Hematopoietic multipotent progenitor cell treated with erythropoietin and hydrocortisone succinate and interleukin-3 and kit ligand, for 6 days (in vitro differentiated cells): ENCODE measurements at regions not wholly inside any gene's neighbourhood (a gene's known extent, or its start where the extent isn't known, plus 50 kb on each side); places are given as distances from the start of the nearest gene placed in this dataset.

Experiments
- DNase-seq: peaks from one replicate; pipeline ENCODE4 v3.0.0-alpha.2; 2015

GRCh38 chr15:66950114-66950513, 115.3 kb upstream of the SMAD3 start:
- DNase-seq: no peak

- DNase-seq: no peak
Observed at GRCh38 chr15:66951531-66952320, 113.7 kb upstream of the SMAD3 start.

- no peak for DNase-seq
Observed at GRCh38 chr15:66952756-66953522, 112.5 kb upstream of the SMAD3 start.

- DNase-seq: no peak
Observed at GRCh38 chr15:66953523-66954229, 111.7 kb upstream of the SMAD3 start.

- DNase-seq: no peak
Observed at GRCh38 chr15:66954601-66955000, 110.8 kb upstream of the SMAD3 start.

GRCh38 chr15:66955001-66955516, 110.3 kb upstream of the SMAD3 start:
- DNase-seq: no peak

- no peak for DNase-seq
Observed at GRCh38 chr15:66955871-66956585, 109.4 kb upstream of the SMAD3 start.

GRCh38 chr15:66956672-66957430, 108.6 kb upstream of the SMAD3 start:
- no peak for DNase-seq

GRCh38 chr15:66957431-66957720, 108.0 kb upstream of the SMAD3 start:
- DNase-seq: no peak

- no peak for DNase-seq
Observed at GRCh38 chr15:66959066-66959465, 106.3 kb upstream of the SMAD3 start.

GRCh38 chr15:66959875-66960274, 105.5 kb upstream of the SMAD3 start:
- DNase-seq: no peak

- DNase-seq: no peak
Observed at GRCh38 chr15:66960519-66960918, 104.9 kb upstream of the SMAD3 start.

GRCh38 chr15:66961407-66961884, 104.0 kb upstream of the SMAD3 start:
- no peak for DNase-seq

- no peak for DNase-seq
Observed at GRCh38 chr15:66961901-66962300, 103.5 kb upstream of the SMAD3 start.

GRCh38 chr15:66962522-66962921, 102.9 kb upstream of the SMAD3 start:
- no peak for DNase-seq

GRCh38 chr15:66963084-66963483, 102.3 kb upstream of the SMAD3 start:
- DNase-seq: no peak

- DNase-seq: no peak
Observed at GRCh38 chr15:66963710-66964109, 101.7 kb upstream of the SMAD3 start.

- DNase-seq: no peak
Observed at GRCh38 chr15:66964111-66964738, 101.2 kb upstream of the SMAD3 start.

- DNase-seq: no peak
Observed at GRCh38 chr15:66964791-66965190, 100.6 kb upstream of the SMAD3 start.

- no peak for DNase-seq
Observed at GRCh38 chr15:66965201-66965900, 100.1 kb upstream of the SMAD3 start.

GRCh38 chr15:66966256-66966655, 99.1 kb upstream of the SMAD3 start:
- DNase-seq: peak; percentile 13
